Sigmoid colon (tissue), 4 donors: ENCODE measurements at regions not wholly inside any gene's neighbourhood (a gene's known extent, or its start where the extent isn't known, plus 50 kb on each side); places are given as distances from the start of the nearest gene placed in this dataset.

Experiments used
- POLR2A ChIP-seq, 2 donors: fragments of 450-650 bp; IDR thresholded peaks; one replicate each; pipeline ENCODE4 v1.6.1; 2016; ENCODE audit warnings: antibody characterized with exemption in 2 of 2, mild to moderate bottlenecking in 2 of 2, moderate library complexity in 2 of 2
- POLR2AphosphoS5 ChIP-seq, 4 donors: sonication (generic); formaldehyde crosslinking; IDR thresholded peaks; one replicate each; pipeline ENCODE4 v1.6.1; 2017; ENCODE audit warnings: antibody characterized with exemption in 4 of 4
- TF ChIP-seq, protein P1 (sequence below), 4 experiments: fragments of 450-650 bp in 3 of 4; fragments of 200-600 bp in 1 of 4; IDR thresholded peaks; one replicate each; pipeline ENCODE4 v1.5.1; 2016 to 2019; ENCODE audit warnings: antibody characterized with exemption in 4 of 4, mild to moderate bottlenecking in 3 of 4, moderate library complexity in 2 of 4

DNA sequence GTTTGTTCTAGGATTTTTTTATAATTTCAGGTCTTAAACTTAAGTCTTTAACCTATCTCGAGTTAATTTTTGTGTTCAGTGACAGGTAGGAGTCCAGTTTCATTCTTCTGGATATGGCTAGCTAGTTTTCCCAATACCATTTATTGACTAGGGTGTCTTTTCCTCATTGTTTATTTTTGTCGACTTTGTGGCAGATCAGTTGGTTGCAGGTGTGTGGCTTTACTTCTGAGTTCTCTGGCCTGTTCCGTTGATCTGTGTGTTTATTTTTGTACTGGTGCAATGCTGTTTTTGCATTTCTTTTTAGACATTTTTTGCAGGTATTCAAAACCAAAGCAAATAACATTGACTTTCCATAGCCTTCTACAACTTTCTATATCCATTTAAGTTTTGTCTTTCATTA is 121.7 kb downstream of the ETNK1 start:
- TF ChIP-seq, protein P1, sequence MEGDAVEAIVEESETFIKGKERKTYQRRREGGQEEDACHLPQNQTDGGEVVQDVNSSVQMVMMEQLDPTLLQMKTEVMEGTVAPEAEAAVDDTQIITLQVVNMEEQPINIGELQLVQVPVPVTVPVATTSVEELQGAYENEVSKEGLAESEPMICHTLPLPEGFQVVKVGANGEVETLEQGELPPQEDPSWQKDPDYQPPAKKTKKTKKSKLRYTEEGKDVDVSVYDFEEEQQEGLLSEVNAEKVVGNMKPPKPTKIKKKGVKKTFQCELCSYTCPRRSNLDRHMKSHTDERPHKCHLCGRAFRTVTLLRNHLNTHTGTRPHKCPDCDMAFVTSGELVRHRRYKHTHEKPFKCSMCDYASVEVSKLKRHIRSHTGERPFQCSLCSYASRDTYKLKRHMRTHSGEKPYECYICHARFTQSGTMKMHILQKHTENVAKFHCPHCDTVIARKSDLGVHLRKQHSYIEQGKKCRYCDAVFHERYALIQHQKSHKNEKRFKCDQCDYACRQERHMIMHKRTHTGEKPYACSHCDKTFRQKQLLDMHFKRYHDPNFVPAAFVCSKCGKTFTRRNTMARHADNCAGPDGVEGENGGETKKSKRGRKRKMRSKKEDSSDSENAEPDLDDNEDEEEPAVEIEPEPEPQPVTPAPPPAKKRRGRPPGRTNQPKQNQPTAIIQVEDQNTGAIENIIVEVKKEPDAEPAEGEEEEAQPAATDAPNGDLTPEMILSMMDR (IDR thresholded peaks at IDR 0.05): no peak
- TF ChIP-seq POLR2A (IDR thresholded peaks at IDR 0.05) (no peak), POLR2AphosphoS5 (IDR thresholded peaks at IDR 0.05) (no peak)
